Fibroblast of pulmonary artery (primary cell): ENCODE measurements at regions not wholly inside any gene's neighbourhood (a gene's known extent, or its start where the extent isn't known, plus 50 kb on each side); places are given as distances from the start of the nearest gene placed in this dataset.
A peak's percentile ranks its signal among the peaks of the same experiment; 100 is the strongest.
"Not testable (repeated sequence)": the region's sequence is repeated elsewhere in the genome, so short reads cannot be mapped to it uniquely, and the experiment has no call there.

ENCODE experiments used
- DNase-seq: peaks from one replicate; pipeline ENCODE4 v3.0.0-alpha.2; 2010; ENCODE audit warnings: low read depth
- H3K4me3 ChIP-seq: replicated peaks from 2 replicates; pipeline ENCODE4 v1.5.1; 2011; ENCODE audit warnings: low read depth, mild to moderate bottlenecking, control low read depth, low read length, moderate library complexity
- CTCF ChIP-seq: IDR thresholded peaks from 2 replicates; pipeline ENCODE4 v1.5.1; 2011; ENCODE audit warnings: mild to moderate bottlenecking, control low read depth, low read length, inconsistent platforms; ENCODE audit errors: missing control alignments

GRCh38 chr22:26830837-26831236 lies 173.4 kb downstream of the MIAT start:
- no peak overlapping the region for H3K4me3 ChIP-seq
- TF ChIP-seq CTCF: no peak
- no peak for DNase-seq

DNA sequence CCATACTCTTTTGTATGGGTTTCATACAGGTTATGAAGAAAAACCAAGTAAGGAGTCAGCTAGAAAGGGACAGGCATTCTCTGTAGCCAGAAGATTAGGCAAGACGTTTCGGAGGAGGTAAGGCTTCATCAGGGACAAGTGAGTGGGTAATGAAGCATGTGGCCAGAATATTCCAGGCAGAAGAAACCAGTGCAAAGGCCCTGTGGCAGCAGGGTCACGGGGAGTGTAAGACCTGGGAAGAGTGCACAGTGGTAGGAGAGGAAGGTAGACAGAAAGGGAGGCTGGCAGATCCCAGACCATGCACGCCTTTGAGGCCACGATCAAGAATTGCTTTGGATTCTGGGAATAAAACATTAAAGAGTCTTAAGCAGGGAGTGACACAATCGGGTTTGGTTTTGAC lies 177.6 kb downstream of the MIAT start:
- DNase-seq: no peak
- no peak overlapping the region for H3K4me3 ChIP-seq
- TF ChIP-seq CTCF: no peak

GRCh38 chr22:26835929-26836528 lies 178.6 kb downstream of the MIAT start:
- DNase-seq: peak; percentile 58

DNA sequence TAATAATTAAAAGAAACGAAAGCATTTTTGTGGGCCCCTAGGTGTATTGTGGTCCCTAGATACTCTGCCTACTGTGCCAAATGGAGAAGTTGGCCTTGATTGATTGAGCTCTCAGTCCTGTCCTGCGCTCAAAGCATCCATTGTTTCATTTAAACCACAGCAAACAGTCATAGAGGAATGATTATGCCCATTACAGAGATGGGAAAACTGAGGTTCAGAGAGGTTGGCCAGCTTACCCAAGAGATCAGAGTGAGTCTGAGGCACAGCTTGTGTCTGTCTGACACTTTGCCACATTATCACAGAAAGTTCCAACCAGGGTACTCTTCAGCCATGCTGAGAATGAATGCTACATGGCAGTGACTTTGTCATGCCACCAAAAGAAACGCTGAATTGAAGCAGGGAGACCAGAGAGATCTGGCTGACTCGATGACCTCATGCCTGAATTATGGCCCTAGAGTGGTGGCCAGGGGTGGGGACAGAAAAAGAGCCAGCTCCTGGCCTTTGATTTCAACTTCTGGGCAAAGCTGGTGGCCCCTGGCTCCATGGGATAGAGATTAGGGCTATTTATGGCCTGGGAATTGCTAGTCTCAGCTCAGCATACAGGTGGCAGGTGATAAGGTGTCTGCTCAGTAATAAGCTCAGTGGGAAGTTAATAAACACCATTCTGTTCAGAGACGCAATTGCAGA lies 180.5 kb downstream of the MIAT start:
- TF ChIP-seq CTCF: no peak
- H3K4me3 ChIP-seq: no peak overlapping the region
- no peak for DNase-seq

More at GRCh38 chr22:26835929-26836528, 178.6 kb downstream of the MIAT start:
- TF ChIP-seq CTCF: peak; percentile 61
- no peak overlapping the region for H3K4me3 ChIP-seq

DNA sequence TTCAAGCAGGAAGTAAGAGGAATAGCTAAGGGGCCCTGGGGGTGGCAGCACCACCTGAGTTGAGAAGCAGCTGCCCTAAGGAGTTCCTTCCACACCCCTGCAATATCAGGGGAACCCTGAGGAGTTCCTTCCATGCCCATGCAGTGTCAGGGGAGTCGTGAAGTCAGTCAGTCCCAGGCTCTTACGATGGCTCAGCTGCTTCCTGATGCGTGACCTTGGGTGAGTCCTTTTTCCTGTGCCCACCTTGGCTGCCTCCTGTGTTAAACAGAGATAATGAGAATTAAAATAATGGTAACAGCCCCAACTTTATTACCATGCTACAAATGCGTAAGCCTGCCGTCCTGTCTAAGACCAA lies 181.1 kb downstream of the MIAT start:
- no peak for DNase-seq
- no peak for TF ChIP-seq CTCF

DNA sequence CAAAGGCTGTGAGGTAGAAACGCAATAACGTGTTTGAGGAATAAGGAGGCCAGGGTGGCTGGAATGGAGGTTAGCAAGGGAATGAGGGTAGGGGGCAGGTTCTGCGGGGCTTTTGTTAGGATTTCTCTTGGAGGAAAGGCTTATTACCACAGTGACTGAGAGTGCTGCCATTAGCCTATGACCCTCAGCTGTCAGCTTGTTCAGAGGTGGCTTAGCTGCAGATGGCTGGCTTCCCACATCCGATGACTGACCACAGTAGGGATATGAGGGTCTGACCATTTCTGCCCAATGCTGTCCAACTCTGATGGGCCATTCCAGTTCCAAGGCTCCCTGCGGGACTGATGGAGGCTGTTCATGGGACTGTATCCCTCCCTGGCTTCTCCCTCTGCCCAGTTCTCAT lies 181.8 kb downstream of the MIAT start:
- no peak for DNase-seq
- TF ChIP-seq CTCF: no peak
- no peak overlapping the region for H3K4me3 ChIP-seq

More for the DNA sequence above, 181.1 kb downstream of the MIAT start:
- no peak overlapping the region for H3K4me3 ChIP-seq

GRCh38 chr22:26840770-26841169 lies 183.4 kb downstream of the MIAT start:
- not testable (repeated sequence) for H3K4me3 ChIP-seq, DNase-seq
